ENCODE measurements at regions not wholly inside any gene's neighbourhood (a gene's known extent, or its start where the extent isn't known, plus 50 kb on each side); places are given as distances from the start of the nearest gene placed in this dataset.

- H3K4me3 ChIP-seq (ENCODE audit: low read depth in 2 of 2, low read length in 1 of 2), result no peak overlapping the region
- POLR2A ChIA-PET, result no interaction called here
- no peaks in the 10 kb centered on the region for H3K27me3 ChIP-seq (ENCODE audit: insufficient read depth)
- peaks cover 0 to 9% of the 10 kb centered on the region in 2 experiments; a peak in 1 of 4 replicates for H3K4me1 ChIP-seq (ENCODE audit: control insufficient read depth in 1 of 2, insufficient read depth in 2 of 2, low read depth in 1 of 2, low read length in 1 of 2)
- TF ChIP-seq MEF2A (IDR thresholded peaks at IDR 0.05; ENCODE audit: borderline replicate concordance, low read depth), result no peak
- no peak for TF ChIP-seq CHD2 (IDR thresholded peaks at IDR 0.05; ENCODE audit: low read length, partially characterized antibody)
- no peak for TF ChIP-seq TAF1 (IDR thresholded peaks at IDR 0.05; ENCODE audit: borderline replicate concordance, low read depth, low read length)
- TF ChIP-seq ZBTB33 (IDR thresholded peaks at IDR 0.05; ENCODE audit: borderline replicate concordance, low read depth), result no peak
- no peak for TF ChIP-seq FOXJ3 (CRISPR knock-in tag; IDR thresholded peaks at IDR 0.05)
- no peak for TF ChIP-seq RXRA (IDR thresholded peaks at IDR 0.05; ENCODE audit: borderline replicate concordance, low read depth)
- no peak for TF ChIP-seq MAX (IDR thresholded peaks at IDR 0.05; ENCODE audit: low read depth)
- no peak for TF ChIP-seq EP300 (IDR thresholded peaks at IDR 0.05; ENCODE audit: borderline replicate concordance in 1 of 2, low read depth in 1 of 2, low read length in 1 of 2)
- TF ChIP-seq JUND (IDR thresholded peaks at IDR 0.05), result no peak
- TF ChIP-seq CTCF (IDR thresholded peaks at IDR 0.05), result no peak
- no peak for TF ChIP-seq MXI1 (IDR thresholded peaks at IDR 0.05; ENCODE audit: low read depth, low read length)
- TF ChIP-seq PBX3 (IDR thresholded peaks at IDR 0.05), result no peak
- TF ChIP-seq NFIC (IDR thresholded peaks at IDR 0.05; ENCODE audit: borderline replicate concordance), result no peak
- TF ChIP-seq RAD21 (IDR thresholded peaks at IDR 0.05; ENCODE audit: low read length), result no peak
- H3K4me2 ChIP-seq, result no peak overlapping the region
- no peaks in the 10 kb centered on the region for H4K20me1 ChIP-seq (ENCODE audit: insufficient read depth)
- CTCF ChIA-PET, result interaction anchor here (1.0 to 1.2 kb wide), 3 partner anchors 12 to 38 kb away, joined by 3 read pairs; no protein-coding TSS in a partner anchor
- no peaks in the 10 kb centered on the region for H3K9me3 ChIP-seq
- no peak overlapping the region for H2AFZ ChIP-seq (ENCODE audit: low read depth)
- DNase-seq, result no peak
- H3K9me2 ChIP-seq, result no peaks in the 10 kb centered on the region
- no peaks in the 10 kb centered on the region for H3K36me3 ChIP-seq (replicated peaks in 1 of 2; ENCODE audit: control insufficient read depth in 1 of 2, insufficient read depth in 2 of 2, low read length in 1 of 2)
- no peaks in the 10 kb centered on the region for H3F3A ChIP-seq (replicated peaks; ENCODE audit: insufficient read depth)
- H3K9ac ChIP-seq, result no peak overlapping the region
- H3K79me2 ChIP-seq (ENCODE audit: insufficient read depth), result no peaks in the 10 kb centered on the region
- no peak overlapping the region for H3K27ac ChIP-seq (ENCODE audit: low read depth in 2 of 2, low read length in 1 of 2)
These were observed 68.6 kb upstream of the NPHP3 start for GRCh38 chr3:132790806-132791205.
